MM.1S (cell line): ENCODE measurements at regions not wholly inside any gene's neighbourhood (a gene's known extent, or its start where the extent isn't known, plus 50 kb on each side); places are given as distances from the start of the nearest gene placed in this dataset.

Experiments used
- DNase-seq: peaks from one replicate; pipeline ENCODE4 v3.0.0-alpha.2; 2015
- H2AFZ ChIP-seq: fragments of 300-600 bp; sonication (generic); 2 replicates; pipeline ENCODE4 v1.6.0; 2016; ENCODE audit warnings: antibody characterized with exemption, low read length
- H3F3A ChIP-seq: fragments of 300-600 bp; sonication (generic); 2 replicates; pipeline ENCODE4 v1.6.1; 2016; ENCODE audit warnings: mild to moderate bottlenecking, antibody characterized with exemption, low read length, moderate library complexity, mixed read lengths; ENCODE audit not compliant: insufficient read depth
- H3K27ac ChIP-seq: fragments of 300-600 bp; sonication (generic); 2 replicates; pipeline ENCODE4 v1.5.1; 2016; ENCODE audit warnings: mild to moderate bottlenecking, low read length
- H3K27me3 ChIP-seq: fragments of 300-600 bp; sonication (generic); replicated peaks from 2 replicates; pipeline ENCODE4 v1.6.0; 2016; ENCODE audit warnings: low read length; ENCODE audit not compliant: insufficient read depth
- H3K36me3 ChIP-seq: fragments of 300-600 bp; sonication (generic); replicated peaks from 2 replicates; pipeline ENCODE4 v1.6.1; 2016; ENCODE audit warnings: mild to moderate bottlenecking, low read length, mixed read lengths; ENCODE audit not compliant: insufficient read depth
- H3K4me1 ChIP-seq: fragments of 300-600 bp; sonication (generic); 2 replicates; pipeline ENCODE4 v1.6.1; 2016; ENCODE audit warnings: low read length, mixed read lengths
- H3K4me2 ChIP-seq: fragments of 300-600 bp; sonication (generic); 2 replicates; pipeline ENCODE4 v1.6.0; 2016; ENCODE audit warnings: low read depth, low read length
- H3K4me3 ChIP-seq: fragments of 300-600 bp; sonication (generic); 2 replicates; pipeline ENCODE4 v1.5.1; 2016; ENCODE audit warnings: low read length, mixed read lengths
- H3K79me2 ChIP-seq: fragments of 300-600 bp; sonication (generic); 2 replicates; pipeline ENCODE4 v1.6.1; 2016; ENCODE audit warnings: mixed run types, low read length, mixed read lengths
- H3K9ac ChIP-seq: fragments of 300-600 bp; sonication (generic); 2 replicates; pipeline ENCODE4 v1.6.1; 2016; ENCODE audit warnings: low read length, mixed read lengths
- H3K9me2 ChIP-seq: fragments of 300-600 bp; sonication (generic); replicated peaks from 2 replicates; pipeline ENCODE4 v1.6.1; 2016; ENCODE audit warnings: mild to moderate bottlenecking, low read length, mixed read lengths; ENCODE audit not compliant: insufficient read depth
- H3K9me3 ChIP-seq: fragments of 300-600 bp; sonication (generic); replicated peaks from 2 replicates; pipeline ENCODE4 v1.6.1; 2016; ENCODE audit warnings: mild to moderate bottlenecking, low read length, mixed read lengths; ENCODE audit not compliant: insufficient read depth
- H4K20me1 ChIP-seq: fragments of 300-600 bp; sonication (generic); 2 replicates; pipeline ENCODE4 v1.6.1; 2016; ENCODE audit warnings: mild to moderate bottlenecking, low read length, moderate library complexity, mixed read lengths; ENCODE audit not compliant: insufficient read depth
- EZH2 ChIP-seq: fragments of 300-600 bp; sonication (generic); optimal IDR thresholded peaks from 2 replicates; pipeline ENCODE3; 2017; ENCODE audit warnings: low read depth, mild to moderate bottlenecking, antibody characterized with exemption, low read length, mixed read lengths
- EZH2phosphoT487 ChIP-seq: fragments of 300-600 bp; sonication (generic); IDR thresholded peaks from 2 replicates; pipeline ENCODE4 v1.6.1; 2018; ENCODE audit warnings: antibody characterized with exemption, low read length
- TF ChIP-seq, protein P1 (sequence below): fragments of 300-600 bp; sonication (generic); IDR thresholded peaks from 2 replicates; pipeline ENCODE4 v1.5.1; 2016; ENCODE audit warnings: antibody characterized with exemption, low read length, mixed read lengths

DNA sequence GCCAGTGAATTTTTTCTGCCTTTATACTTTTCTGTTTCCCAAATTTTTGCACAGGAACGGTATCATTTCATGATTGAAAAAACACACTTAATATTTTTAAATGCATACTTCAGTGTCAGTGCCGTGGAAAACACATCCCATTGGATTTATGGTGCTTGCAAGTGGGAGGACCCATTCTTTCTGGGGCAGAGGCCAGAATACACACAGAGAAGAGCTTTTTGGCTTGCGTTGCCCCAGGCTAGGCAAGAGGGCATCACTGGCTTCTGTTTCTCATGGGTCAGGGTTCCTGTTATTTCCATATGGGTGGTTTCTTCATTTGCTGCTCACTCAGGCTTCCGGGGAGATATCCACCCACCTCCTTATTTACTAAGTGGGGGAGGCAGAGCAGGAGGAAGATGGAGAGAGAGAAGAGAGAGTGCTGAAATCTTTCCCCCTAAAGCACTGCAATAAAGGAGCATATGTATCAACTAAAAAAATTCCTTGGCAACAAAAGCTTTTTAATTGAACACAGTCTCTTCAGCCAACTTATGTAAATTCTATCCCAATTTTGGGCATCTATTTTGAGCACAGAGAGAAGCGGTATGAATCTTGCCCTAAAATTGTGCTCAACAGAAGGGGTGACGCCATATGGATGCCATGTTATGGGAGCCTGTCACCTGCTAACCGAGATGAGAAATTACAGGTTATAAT, 66.0 kb upstream of the KIRREL3 start:
- Histone ChIP-seq H3K27me3 (no peaks in the 10 kb centered on the region), H3K4me3 (no peak overlapping the region)
- no peak for TF ChIP-seq EZH2
- TF ChIP-seq, protein P1, sequence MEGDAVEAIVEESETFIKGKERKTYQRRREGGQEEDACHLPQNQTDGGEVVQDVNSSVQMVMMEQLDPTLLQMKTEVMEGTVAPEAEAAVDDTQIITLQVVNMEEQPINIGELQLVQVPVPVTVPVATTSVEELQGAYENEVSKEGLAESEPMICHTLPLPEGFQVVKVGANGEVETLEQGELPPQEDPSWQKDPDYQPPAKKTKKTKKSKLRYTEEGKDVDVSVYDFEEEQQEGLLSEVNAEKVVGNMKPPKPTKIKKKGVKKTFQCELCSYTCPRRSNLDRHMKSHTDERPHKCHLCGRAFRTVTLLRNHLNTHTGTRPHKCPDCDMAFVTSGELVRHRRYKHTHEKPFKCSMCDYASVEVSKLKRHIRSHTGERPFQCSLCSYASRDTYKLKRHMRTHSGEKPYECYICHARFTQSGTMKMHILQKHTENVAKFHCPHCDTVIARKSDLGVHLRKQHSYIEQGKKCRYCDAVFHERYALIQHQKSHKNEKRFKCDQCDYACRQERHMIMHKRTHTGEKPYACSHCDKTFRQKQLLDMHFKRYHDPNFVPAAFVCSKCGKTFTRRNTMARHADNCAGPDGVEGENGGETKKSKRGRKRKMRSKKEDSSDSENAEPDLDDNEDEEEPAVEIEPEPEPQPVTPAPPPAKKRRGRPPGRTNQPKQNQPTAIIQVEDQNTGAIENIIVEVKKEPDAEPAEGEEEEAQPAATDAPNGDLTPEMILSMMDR = no peak
- no peak for TF ChIP-seq EZH2phosphoT487

DNA sequence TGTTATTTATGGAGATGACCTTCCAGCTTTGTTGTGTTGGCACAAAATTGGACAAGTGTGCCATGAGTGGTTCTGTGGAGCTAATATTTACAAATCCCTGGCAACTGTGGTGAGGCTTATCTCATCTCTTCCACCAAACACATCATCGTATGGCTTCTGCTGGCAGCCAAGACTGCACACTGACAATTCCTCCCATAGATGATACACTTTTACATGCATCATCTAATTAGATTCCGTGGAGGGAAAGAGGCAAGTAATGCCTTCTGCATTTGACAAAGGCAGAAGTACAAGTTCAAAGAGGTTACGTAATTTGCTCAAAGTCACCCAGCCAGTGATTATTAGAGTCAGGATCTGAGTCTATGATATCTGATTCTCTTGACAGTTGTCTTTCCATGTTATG, 62.7 kb upstream of the KIRREL3 start:
- no peak overlapping the region for H3K4me3 ChIP-seq
- H2AFZ ChIP-seq = no peak overlapping the region
- H3K27me3 ChIP-seq = no peaks in the 10 kb centered on the region
- TF ChIP-seq, protein P1 = no peak
- TF ChIP-seq EZH2phosphoT487 (no peak), EZH2 (no peak)
- H3K4me1 ChIP-seq = peaks cover 23% of the 10 kb centered on the region
- no peak overlapping the region for H3K9ac ChIP-seq
- H3K79me2 ChIP-seq = no peaks in the 10 kb centered on the region
- H3F3A ChIP-seq = no peaks in the 10 kb centered on the region
- no peaks in the 10 kb centered on the region for H3K9me2 ChIP-seq
- no peaks in the 10 kb centered on the region for H4K20me1 ChIP-seq
- H3K36me3 ChIP-seq = no peaks in the 10 kb centered on the region
- no peak for DNase-seq
- H3K4me2 ChIP-seq = no peak overlapping the region
- H3K27ac ChIP-seq = no peak overlapping the region
- no peaks in the 10 kb centered on the region for H3K9me3 ChIP-seq

More for the DNA sequence above, 66.0 kb upstream of the KIRREL3 start:
- no peak overlapping the region for H3K27ac ChIP-seq
- no peaks in the 10 kb centered on the region for H3K9me2 ChIP-seq
- H3K9ac ChIP-seq = no peak overlapping the region
- no peaks in the 10 kb centered on the region for H3K36me3 ChIP-seq
- no peak for DNase-seq
- H3K4me1 ChIP-seq = peaks cover 23% of the 10 kb centered on the region
- H3K4me2 ChIP-seq = no peak overlapping the region
- H3K79me2 ChIP-seq = no peaks in the 10 kb centered on the region
- no peaks in the 10 kb centered on the region for H4K20me1 ChIP-seq
- no peaks in the 10 kb centered on the region for H3F3A ChIP-seq
- no peaks in the 10 kb centered on the region for H3K9me3 ChIP-seq
- H2AFZ ChIP-seq = no peak overlapping the region

GRCh38 chr11:127061947-127062346, 61.4 kb upstream of the KIRREL3 start:
- no peaks in the 10 kb centered on the region for H3K36me3 ChIP-seq
- H3K4me3 ChIP-seq = no peak overlapping the region
- no peaks in the 10 kb centered on the region for H3K9me2 ChIP-seq
- H3K4me2 ChIP-seq = no peak overlapping the region
- TF ChIP-seq, protein P1 = no peak
- no peak for TF ChIP-seq EZH2
- no peak for TF ChIP-seq EZH2phosphoT487
- H3K79me2 ChIP-seq = no peaks in the 10 kb centered on the region
- no peaks in the 10 kb centered on the region for H3F3A ChIP-seq
- no peaks in the 10 kb centered on the region for H4K20me1 ChIP-seq
- H3K27ac ChIP-seq = no peak overlapping the region
- no peak overlapping the region for H3K9ac ChIP-seq
- no peaks in the 10 kb centered on the region for H3K9me3 ChIP-seq
- peaks cover 23% of the 10 kb centered on the region for H3K4me1 ChIP-seq
- H2AFZ ChIP-seq = no peak overlapping the region
- DNase-seq = no peak
- H3K27me3 ChIP-seq = no peaks in the 10 kb centered on the region
